GM13976 (cell line): ENCODE measurements at regions not wholly inside any gene's neighbourhood (a gene's known extent, or its start where the extent isn't known, plus 50 kb on each side); places are given as distances from the start of the nearest gene placed in this dataset.

Experiments
- DNase-seq: peaks from one replicate; pipeline ENCODE4 v3.0.0; 2012; ENCODE audit warnings: low spot score
- in situ Hi-C: fragments of 300-500 bp; cut with MboI; formaldehyde crosslinking; loops from one replicate; pipeline ENCODE4 v1.12.0; 2022; ENCODE audit warnings: low sequenced_read_pairs, mixed read lengths, inconsistent platforms; ENCODE audit not compliant: unreplicated experiment
- TF ChIP-seq, protein P1 (sequence below): IDR thresholded peaks from 2 replicates; pipeline ENCODE4 v1.5.1; 2012; ENCODE audit warnings: borderline replicate concordance, mild to moderate bottlenecking; ENCODE audit not compliant: insufficient read depth; ENCODE audit errors: extremely low read depth, missing control alignments, control extremely low read depth

DNA sequence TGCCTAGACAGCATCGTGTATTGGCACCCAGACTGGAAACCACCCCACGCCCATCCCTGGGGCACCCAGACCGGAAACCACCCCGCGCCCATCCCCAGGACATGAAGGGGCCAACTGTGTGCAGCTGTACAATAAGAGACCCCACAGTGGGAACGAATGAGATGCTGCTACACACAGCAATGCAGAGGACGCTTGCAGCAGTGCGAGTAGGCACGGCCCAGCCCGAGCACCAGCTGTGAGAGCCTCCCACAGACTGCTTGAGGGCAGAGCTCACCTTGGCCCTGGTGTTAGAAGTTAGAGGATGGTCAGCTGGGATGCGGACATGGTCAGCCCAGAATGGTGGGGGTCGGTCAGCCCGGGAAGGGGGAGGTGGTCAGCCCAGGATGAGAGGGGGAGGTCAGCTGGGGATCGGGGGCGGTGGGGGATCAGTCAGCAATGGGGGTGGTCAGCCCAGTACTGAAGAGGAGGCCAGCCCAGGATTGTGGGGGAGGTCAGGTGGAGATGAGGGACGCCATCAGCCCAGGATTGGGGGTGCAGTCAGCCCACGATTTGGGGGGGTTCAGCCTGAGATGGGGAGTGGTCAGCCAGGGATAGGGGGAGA is 340.0 kb downstream of the C16orf95 start:
- TF ChIP-seq, protein P1, sequence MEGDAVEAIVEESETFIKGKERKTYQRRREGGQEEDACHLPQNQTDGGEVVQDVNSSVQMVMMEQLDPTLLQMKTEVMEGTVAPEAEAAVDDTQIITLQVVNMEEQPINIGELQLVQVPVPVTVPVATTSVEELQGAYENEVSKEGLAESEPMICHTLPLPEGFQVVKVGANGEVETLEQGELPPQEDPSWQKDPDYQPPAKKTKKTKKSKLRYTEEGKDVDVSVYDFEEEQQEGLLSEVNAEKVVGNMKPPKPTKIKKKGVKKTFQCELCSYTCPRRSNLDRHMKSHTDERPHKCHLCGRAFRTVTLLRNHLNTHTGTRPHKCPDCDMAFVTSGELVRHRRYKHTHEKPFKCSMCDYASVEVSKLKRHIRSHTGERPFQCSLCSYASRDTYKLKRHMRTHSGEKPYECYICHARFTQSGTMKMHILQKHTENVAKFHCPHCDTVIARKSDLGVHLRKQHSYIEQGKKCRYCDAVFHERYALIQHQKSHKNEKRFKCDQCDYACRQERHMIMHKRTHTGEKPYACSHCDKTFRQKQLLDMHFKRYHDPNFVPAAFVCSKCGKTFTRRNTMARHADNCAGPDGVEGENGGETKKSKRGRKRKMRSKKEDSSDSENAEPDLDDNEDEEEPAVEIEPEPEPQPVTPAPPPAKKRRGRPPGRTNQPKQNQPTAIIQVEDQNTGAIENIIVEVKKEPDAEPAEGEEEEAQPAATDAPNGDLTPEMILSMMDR = no peak
- DNase-seq = no peak
- in situ Hi-C loops = no loop called here

DNA sequence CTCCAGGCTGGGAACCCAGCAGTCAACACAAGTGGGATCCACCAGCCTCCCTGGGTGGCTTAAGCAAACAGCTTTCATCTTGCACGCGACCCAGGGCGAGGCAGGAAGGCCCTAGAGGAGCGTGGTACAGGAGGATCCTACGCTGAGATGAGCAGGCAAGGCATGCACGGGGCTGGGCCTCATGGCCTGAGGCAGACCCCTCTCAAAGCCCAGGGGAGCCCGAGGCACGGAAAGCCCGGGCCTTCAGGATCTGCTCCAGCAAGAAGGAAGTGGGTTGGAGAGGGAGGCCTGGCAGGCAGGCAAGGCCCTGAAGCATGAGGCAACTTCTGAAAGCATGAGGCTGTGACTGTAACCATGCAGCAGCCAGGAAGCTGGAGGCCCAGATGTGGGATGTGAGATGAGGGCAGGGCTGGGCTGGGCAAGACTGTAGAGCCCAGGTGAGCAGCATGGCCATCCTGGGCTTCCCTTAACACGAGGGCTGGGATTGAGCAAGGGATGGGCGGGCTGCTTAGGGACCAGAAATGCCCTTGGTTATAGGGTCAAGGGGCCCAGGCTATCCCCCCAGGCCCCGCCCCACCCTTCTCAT is 338.7 kb downstream of the C16orf95 start:
- TF ChIP-seq, protein P1 = no peak
- in situ Hi-C loops = no loop called here
- no peak for DNase-seq

DNA sequence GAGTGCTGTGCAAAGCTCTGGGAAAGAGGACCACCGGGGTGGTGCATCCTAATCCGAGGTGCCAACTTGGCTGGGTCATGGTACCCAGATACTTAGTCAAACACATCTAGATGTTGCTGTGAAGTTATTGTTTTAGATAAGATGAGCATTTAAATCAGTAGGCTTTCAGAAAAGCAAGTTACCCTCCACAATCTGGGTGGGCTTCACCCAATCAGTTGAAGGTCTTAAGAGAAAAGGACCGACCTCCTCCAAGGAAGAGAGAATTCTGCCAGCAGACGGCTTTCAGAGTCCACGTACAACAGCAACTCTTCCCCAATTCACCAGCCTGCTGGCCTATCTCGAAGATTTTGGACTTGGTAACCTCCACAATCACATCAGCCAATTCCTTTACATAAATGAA is 338.1 kb downstream of the C16orf95 start:
- in situ Hi-C loops = no loop called here
- TF ChIP-seq, protein P1 = no peak
- DNase-seq = no peak

DNA sequence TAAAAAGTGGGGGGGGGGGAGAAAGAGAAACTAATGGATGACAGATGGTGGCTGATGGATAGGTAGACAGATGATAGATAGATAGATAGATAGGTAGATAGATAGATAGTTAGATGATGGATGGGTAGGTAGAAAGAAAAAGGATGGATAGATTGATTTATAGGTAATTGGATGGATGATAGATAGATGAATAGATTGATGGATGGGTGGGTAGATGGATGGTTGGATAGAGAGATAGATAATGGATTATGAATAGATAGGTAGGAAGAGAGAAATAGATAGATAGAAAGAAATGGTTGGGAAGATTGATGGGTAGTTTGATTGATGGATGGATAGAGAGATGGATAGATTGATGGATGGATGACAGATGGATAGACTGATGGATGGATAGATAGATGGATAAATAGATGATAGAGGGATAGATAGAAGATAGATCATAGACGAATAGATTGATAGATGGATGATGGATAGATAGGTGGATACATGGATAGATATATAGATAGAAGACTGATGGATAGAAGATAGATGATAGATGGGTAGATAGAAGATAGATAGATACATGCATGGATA is 337.1 kb downstream of the C16orf95 start:
- no peak for DNase-seq
- in situ Hi-C loops = no loop called here
- TF ChIP-seq, protein P1 = no peak

DNA sequence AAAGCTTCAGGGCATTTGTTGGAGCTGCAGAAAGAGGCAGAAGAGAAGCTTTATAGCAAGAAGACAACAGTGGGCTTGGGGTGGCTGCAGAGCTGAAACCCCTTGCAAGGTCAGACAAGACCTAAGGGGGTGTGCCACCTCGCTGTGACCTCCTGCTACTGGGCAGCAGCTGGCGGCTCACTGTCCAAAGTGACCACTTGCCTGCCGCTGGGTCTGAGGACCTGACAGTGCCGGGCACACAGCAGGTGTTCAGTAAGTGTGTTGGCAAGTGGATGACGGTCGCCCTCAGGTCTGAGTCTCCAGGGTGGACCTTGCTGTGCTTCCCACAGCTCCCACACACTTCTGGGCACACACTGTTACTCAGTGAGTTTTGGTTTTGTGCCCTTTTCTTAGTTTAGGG is 336.5 kb downstream of the C16orf95 start:
- TF ChIP-seq, protein P1 = no peak
- in situ Hi-C loops = no loop called here
- DNase-seq = no peak

DNA sequence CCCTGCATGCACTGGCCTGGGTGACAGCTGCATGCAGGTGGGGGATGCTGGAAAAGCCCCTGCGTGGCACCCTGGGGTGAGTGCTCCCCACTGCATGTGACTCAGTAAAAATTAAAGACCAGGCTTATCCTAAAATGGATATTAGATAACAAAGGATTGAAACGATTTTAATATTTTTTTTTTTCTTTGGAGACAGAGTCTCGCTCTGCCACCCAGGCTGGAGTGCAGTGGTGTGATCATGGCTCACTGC is 334.9 kb downstream of the C16orf95 start:
- in situ Hi-C loops = no loop called here
- no peak for DNase-seq
- TF ChIP-seq, protein P1 = no peak
